Keratinocyte (primary cell): ENCODE measurements at regions not wholly inside any gene's neighbourhood (a gene's known extent, or its start where the extent isn't known, plus 50 kb on each side); places are given as distances from the start of the nearest gene placed in this dataset.

Experiments
- DNase-seq: peaks from one replicate; pipeline ENCODE4 v3.0.0-alpha.2; 2011; ENCODE audit warnings: low read depth, missing footprints, low spot score
- FAIRE-seq: peaks from 2 replicates; lab custom pipeline; 2011; peaks lifted over from hg19 to GRCh38; lab: Jason Lieb, UNC
- H2AFZ ChIP-seq: 2 replicates; pipeline ENCODE4 v1.6.0; 2012; ENCODE audit warnings: low read length, control low read depth, inconsistent platforms; ENCODE audit not compliant: control insufficient read depth
- H3K27ac ChIP-seq: 2 replicates; pipeline ENCODE4 v1.5.1; 2011; ENCODE audit warnings: low read length; ENCODE audit not compliant: control insufficient read depth, insufficient read depth
- H3K27me3 ChIP-seq: 3 replicates; pipeline ENCODE4 v1.6.0; 2011; ENCODE audit warnings: low read length; ENCODE audit not compliant: control insufficient read depth, insufficient read depth; ENCODE audit errors: extremely low read depth
- H3K36me3 ChIP-seq, 2 experiments: 2 replicates in 1 of 2; 3 replicates in 1 of 2; pipeline ENCODE4 v1.5.1; 2011; ENCODE audit warnings: low read length in 2 of 2, mild to moderate bottlenecking in 1 of 2; ENCODE audit not compliant: control insufficient read depth in 2 of 2, insufficient read depth in 2 of 2; ENCODE audit errors: extremely low read depth in 1 of 2
- H3K4me1 ChIP-seq: 3 replicates; pipeline ENCODE4 v1.5.1; 2011; ENCODE audit warnings: low read length; ENCODE audit not compliant: control insufficient read depth, insufficient read depth; ENCODE audit errors: extremely low read depth
- H3K4me2 ChIP-seq: 3 replicates; pipeline ENCODE4 v1.6.0; 2011; ENCODE audit warnings: low read depth, low read length; ENCODE audit not compliant: control insufficient read depth, insufficient read depth; ENCODE audit errors: extremely low read depth
- H3K4me3 ChIP-seq, 3 experiments: fragments of 200-600 bp in 1 of 3; sonication (generic) in 1 of 3; 2 replicates in 2 of 3; 3 replicates in 1 of 3; pipeline ENCODE4 v1.5.1; 2011 to 2016; ENCODE audit warnings: low read length in 3 of 3, mild to moderate bottlenecking in 3 of 3, control low read depth in 2 of 3, inconsistent platforms in 1 of 3, low read depth in 1 of 3, mixed read lengths in 1 of 3, mixed run types in 1 of 3, moderate library complexity in 1 of 3; ENCODE audit not compliant: control insufficient read depth in 2 of 3, insufficient read depth in 2 of 3; ENCODE audit errors: extremely low read depth in 1 of 3
- H3K79me2 ChIP-seq: 2 replicates; pipeline ENCODE4 v1.6.0; 2012; ENCODE audit warnings: low read length; ENCODE audit not compliant: control insufficient read depth, insufficient read depth
- H3K9ac ChIP-seq: 3 replicates; pipeline ENCODE4 v1.6.0; 2011; ENCODE audit warnings: low read length; ENCODE audit not compliant: control insufficient read depth, insufficient read depth; ENCODE audit errors: extremely low read depth
- H3K9me1 ChIP-seq: 3 replicates; pipeline ENCODE4 v1.6.0; 2011; ENCODE audit warnings: low read length; ENCODE audit not compliant: control insufficient read depth, insufficient read depth; ENCODE audit errors: extremely low read depth
- H3K9me3 ChIP-seq: 2 replicates; pipeline ENCODE4 v1.5.1; 2012; ENCODE audit warnings: low read depth, low read length; ENCODE audit not compliant: control insufficient read depth
- H4K20me1 ChIP-seq: 3 replicates; pipeline ENCODE4 v1.6.0; 2011; ENCODE audit warnings: low read length; ENCODE audit not compliant: control insufficient read depth, insufficient read depth; ENCODE audit errors: extremely low read depth
- CTCF ChIP-seq, 3 experiments: IDR thresholded peaks in 1 of 3; conservative IDR thresholded peaks in 1 of 3; optimal IDR thresholded peaks in 1 of 3; 2 replicates in 2 of 3; 3 replicates in 1 of 3; pipeline versions ENCODE3 to v1.5.1; 2011; ENCODE audit warnings: low read length in 3 of 3, mild to moderate bottlenecking in 3 of 3, moderate library complexity in 2 of 3, control low read depth in 1 of 3, inconsistent platforms in 1 of 3; ENCODE audit not compliant: insufficient read depth in 2 of 3; ENCODE audit errors: extremely low read depth in 1 of 3
- EZH2 ChIP-seq: IDR thresholded peaks from one replicate; pipeline ENCODE4 v1.6.1; 2012; ENCODE audit warnings: inconsistent platforms, mild to moderate bottlenecking, low read length, moderate library complexity
- dilution Hi-C: fragments of 300-500 bp; cut with MboI; formaldehyde crosslinking; loops from one replicate; pipeline ENCODE4 v1.7.0; 2020; ENCODE audit warnings: low sequenced_read_pairs; ENCODE audit not compliant: extremely low pct_ligation_motif_present

GRCh38 chr15:45795440-45796069 lies 160.7 kb downstream of the SQOR start:
- Histone ChIP-seq H3K36me3 (no peaks in the 10 kb centered on the region), H3K4me3 (no peak overlapping the region), H3K4me1 (no peaks in the 10 kb centered on the region), H3K27ac (no peak overlapping the region), H3K27me3 (peaks cover 13% of the 10 kb centered on the region), H3K4me2 (no peak overlapping the region), H3K79me2 (no peaks in the 10 kb centered on the region), H3K9me1 (no peaks in the 10 kb centered on the region), H3K9ac (no peak overlapping the region), H2AFZ (no peak overlapping the region), H4K20me1 (no peaks in the 10 kb centered on the region), H3K9me3 (no peaks in the 10 kb centered on the region)
- DNase-seq: peak; percentile 23
- dilution Hi-C loops: no loop called here
- peak; percentile 91 for FAIRE-seq
- peak; percentile 70 to 84 (median 78) for TF ChIP-seq CTCF (optimal IDR thresholded peaks at IDR 0.05 in 1 of 3, IDR thresholded peaks at IDR 0.05 in 1 of 3, conservative IDR thresholded peaks at IDR 0.05 in 1 of 3; ENCODE audit: extremely low read depth in 1 of 3, insufficient read depth in 2 of 3, low read length in 3 of 3)
- no peak for TF ChIP-seq EZH2

GRCh38 chr15:45796433-45796832 lies 161.6 kb downstream of the SQOR start:
- dilution Hi-C loops: no loop called here
- Histone ChIP-seq H2AFZ (no peak overlapping the region), H4K20me1 (no peaks in the 10 kb centered on the region), H3K9me3 (no peaks in the 10 kb centered on the region), H3K27me3 (peaks cover 9% of the 10 kb centered on the region), H3K79me2 (no peaks in the 10 kb centered on the region), H3K4me1 (no peaks in the 10 kb centered on the region), H3K4me2 (no peak overlapping the region), H3K4me3 (no peak overlapping the region), H3K9ac (no peak overlapping the region), H3K27ac (no peak overlapping the region), H3K36me3 (no peaks in the 10 kb centered on the region), H3K9me1 (no peaks in the 10 kb centered on the region)
- TF ChIP-seq CTCF (optimal IDR thresholded peaks at IDR 0.05 in 1 of 3, IDR thresholded peaks at IDR 0.05 in 1 of 3, conservative IDR thresholded peaks at IDR 0.05 in 1 of 3; ENCODE audit: extremely low read depth in 1 of 3, insufficient read depth in 2 of 3, low read length in 3 of 3) (no peak), EZH2 (no peak)
- DNase-seq: no peak
- no peak for FAIRE-seq
